Lung (tissue), 11 donors: ENCODE measurements at regions not wholly inside any gene's neighbourhood (a gene's known extent, or its start where the extent isn't known, plus 50 kb on each side); places are given as distances from the start of the nearest gene placed in this dataset.
A peak's percentile ranks its signal among the peaks of the same experiment; 100 is the strongest.

Source experiments
- ATAC-seq: fragments of 200-7000 bp; cut with Tn5 transposase; one replicate; pipeline ENCODE4 v1.9.1; 2020; ENCODE audit warnings: moderate number of reproducible peaks; ENCODE audit not compliant: insufficient read depth, low FRiP score
- DNase-seq, 3 donors: peaks; one replicate each; pipeline ENCODE4 v3.0.0-alpha.2; 2013 to 2017
- H3K27ac ChIP-seq, 2 donors: one replicate each; pipeline ENCODE4 v1.5.1; 2013; ENCODE audit warnings: mild to moderate bottlenecking in 2 of 2, moderate library complexity in 2 of 2, control low read depth in 1 of 2, inconsistent platforms in 1 of 2, low read depth in 1 of 2, low read length in 1 of 2
- H3K27me3 ChIP-seq, 3 donors: one replicate each; pipeline ENCODE4 v1.5.1; 2013; ENCODE audit warnings: low read length in 2 of 3; ENCODE audit not compliant: control insufficient read depth in 3 of 3, insufficient read depth in 3 of 3
- H3K36me3 ChIP-seq, 4 donors: one replicate each; pipeline ENCODE4 v1.5.1; 2013; ENCODE audit warnings: low read length in 4 of 4, mild to moderate bottlenecking in 1 of 4, moderate library complexity in 1 of 4; ENCODE audit not compliant: control insufficient read depth in 4 of 4, insufficient read depth in 4 of 4
- H3K4me1 ChIP-seq, 5 donors: one replicate each; pipeline ENCODE4 v1.5.1; 2013; ENCODE audit warnings: low read length in 5 of 5, mild to moderate bottlenecking in 2 of 5, moderate library complexity in 1 of 5; ENCODE audit not compliant: control insufficient read depth in 5 of 5, insufficient read depth in 5 of 5
- H3K4me3 ChIP-seq: one replicate; pipeline ENCODE4 v1.5.1; 2013; ENCODE audit warnings: mild to moderate bottlenecking, control low read depth, moderate library complexity
- H3K9ac ChIP-seq, 2 donors: one replicate each; pipeline ENCODE4 v1.5.1; 2013; ENCODE audit warnings: low read length in 2 of 2, control low read depth in 1 of 2; ENCODE audit not compliant: insufficient read depth in 1 of 2
- H3K9me3 ChIP-seq, 4 donors: one replicate each; pipeline ENCODE4 v1.5.1; 2013; ENCODE audit warnings: low read length in 3 of 4, mild to moderate bottlenecking in 1 of 4, moderate library complexity in 1 of 4; ENCODE audit not compliant: control insufficient read depth in 4 of 4, insufficient read depth in 3 of 4
- WGBS, 2 donors: extraction: QIAGEN DNeasy Blood & Tissue Kit; methylation state at CpG; one replicate each; pipeline ENCODE4 v1.1.7; 2013; 5-methylcytosine and 5-hydroxymethylcytosine counted together
- TF ChIP-seq, protein P1 (sequence below): IDR thresholded peaks from 2 replicates; pipeline ENCODE4 v1.5.1; 2012; ENCODE audit warnings: mild to moderate bottlenecking; ENCODE audit errors: control extremely low read depth, extremely low read depth
- donor health status: control.
- donor health status: control.
- donor health status: Bipolar disorder and iron deficiency.
- donor health status: healthy.
- donor health status: DM: yes; HTN: yes; CAD: no.

DNA sequence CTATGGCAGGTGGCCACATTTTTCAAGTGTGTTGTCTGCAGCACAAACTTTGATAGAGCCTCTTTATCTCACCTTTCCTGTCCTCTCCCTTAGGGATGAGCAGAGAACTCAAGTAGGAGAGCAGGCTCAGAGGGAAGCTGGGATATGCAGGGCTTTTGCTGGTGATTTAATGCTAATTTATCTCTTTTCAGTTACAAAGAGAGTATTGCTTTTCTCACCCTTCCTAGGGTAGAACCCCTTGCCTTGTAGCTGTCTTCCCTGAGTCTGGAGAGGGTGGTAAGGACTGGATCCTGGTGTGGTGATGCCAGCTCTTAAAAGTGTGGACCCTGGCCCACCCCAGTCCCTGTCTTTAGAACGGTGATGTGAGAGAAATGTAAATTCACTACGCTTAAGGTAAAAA, 1061.4 kb downstream of the TYW1 start:
- Histone ChIP-seq H3K9me3 (no peaks in the 10 kb centered on the region), H3K4me3 (no peak overlapping the region), H3K36me3 (no peaks in the 10 kb centered on the region), H3K4me1 (no peaks in the 10 kb centered on the region), H3K27me3 (no peaks in the 10 kb centered on the region), H3K9ac (no peak overlapping the region), H3K27ac (no peak overlapping the region)
- WGBS, 2 donors, result 32 to 50% methylated on average over 2 of the region's 2 CpGs
- TF ChIP-seq, protein P1, sequence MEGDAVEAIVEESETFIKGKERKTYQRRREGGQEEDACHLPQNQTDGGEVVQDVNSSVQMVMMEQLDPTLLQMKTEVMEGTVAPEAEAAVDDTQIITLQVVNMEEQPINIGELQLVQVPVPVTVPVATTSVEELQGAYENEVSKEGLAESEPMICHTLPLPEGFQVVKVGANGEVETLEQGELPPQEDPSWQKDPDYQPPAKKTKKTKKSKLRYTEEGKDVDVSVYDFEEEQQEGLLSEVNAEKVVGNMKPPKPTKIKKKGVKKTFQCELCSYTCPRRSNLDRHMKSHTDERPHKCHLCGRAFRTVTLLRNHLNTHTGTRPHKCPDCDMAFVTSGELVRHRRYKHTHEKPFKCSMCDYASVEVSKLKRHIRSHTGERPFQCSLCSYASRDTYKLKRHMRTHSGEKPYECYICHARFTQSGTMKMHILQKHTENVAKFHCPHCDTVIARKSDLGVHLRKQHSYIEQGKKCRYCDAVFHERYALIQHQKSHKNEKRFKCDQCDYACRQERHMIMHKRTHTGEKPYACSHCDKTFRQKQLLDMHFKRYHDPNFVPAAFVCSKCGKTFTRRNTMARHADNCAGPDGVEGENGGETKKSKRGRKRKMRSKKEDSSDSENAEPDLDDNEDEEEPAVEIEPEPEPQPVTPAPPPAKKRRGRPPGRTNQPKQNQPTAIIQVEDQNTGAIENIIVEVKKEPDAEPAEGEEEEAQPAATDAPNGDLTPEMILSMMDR, result no peak
- no peak for DNase-seq
- ATAC-seq, result no peak

DNA sequence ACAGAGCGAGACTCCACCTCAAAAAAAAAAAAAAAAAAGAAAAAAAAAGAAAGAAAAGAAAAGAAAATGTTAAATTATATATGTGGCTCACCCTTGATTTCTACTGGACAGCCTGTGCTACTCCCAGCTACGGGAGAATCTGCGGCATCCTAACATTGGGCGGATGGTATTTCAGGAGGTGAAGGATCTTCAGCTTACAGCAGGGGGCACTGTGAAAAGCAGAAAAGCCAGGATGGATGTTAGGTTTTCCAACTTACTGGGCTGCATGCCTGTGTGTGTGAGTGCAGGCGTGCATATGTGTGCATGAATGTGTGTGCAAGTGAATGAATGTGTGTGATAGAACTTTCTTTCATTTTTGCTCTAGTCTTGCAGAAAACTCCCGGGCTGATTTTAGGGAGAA, 1066.5 kb downstream of the TYW1 start:
- TF ChIP-seq, protein P1, result no peak
- ATAC-seq, result no peak
- Histone ChIP-seq H3K9ac (no peak overlapping the region), H3K36me3 (no peaks in the 10 kb centered on the region), H3K27ac (no peak overlapping the region), H3K27me3 (no peaks in the 10 kb centered on the region), H3K4me1 (no peaks in the 10 kb centered on the region), H3K9me3 (no peaks in the 10 kb centered on the region), H3K4me3 (no peak overlapping the region)
- 77 to 86% methylated on average over 6 of the region's 6 CpGs for WGBS, 2 donors
- DNase-seq, result peak; percentile 18 to 37 (median 19)

DNA sequence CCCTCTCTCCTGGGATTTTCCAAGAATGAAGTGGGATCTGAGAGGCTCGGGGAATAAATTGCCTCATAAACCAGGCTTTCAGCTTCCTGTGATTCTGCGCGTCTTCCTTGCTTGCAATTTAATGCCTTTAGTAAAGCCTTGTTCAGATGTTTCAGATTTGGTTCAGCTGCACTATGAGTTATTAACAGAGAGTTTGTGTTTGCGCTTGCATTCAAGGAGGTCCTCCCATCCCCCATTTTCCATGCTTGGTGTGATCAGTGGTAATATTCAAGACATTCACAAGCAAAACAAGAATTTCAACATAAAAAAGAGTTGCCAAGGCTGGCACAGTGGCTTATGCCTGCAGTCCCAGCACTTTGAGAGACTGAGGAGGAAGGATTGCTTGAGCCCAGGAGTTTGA, 1068.9 kb downstream of the TYW1 start:
- no peak overlapping the region for H3K27ac ChIP-seq
- peak in 1 of 3 donors; percentile 14 for DNase-seq
- H3K9ac ChIP-seq, result no peak overlapping the region
- no peaks in the 10 kb centered on the region for H3K4me1 ChIP-seq
- H3K27me3 ChIP-seq, result no peaks in the 10 kb centered on the region
- TF ChIP-seq, protein P1, result no peak
- WGBS, 2 donors, result 88% methylated on average over 4 of the region's 4 CpGs
- H3K4me3 ChIP-seq, result no peak overlapping the region
- H3K36me3 ChIP-seq, result no peaks in the 10 kb centered on the region
- H3K9me3 ChIP-seq, result no peaks in the 10 kb centered on the region
- ATAC-seq, result no peak

DNA sequence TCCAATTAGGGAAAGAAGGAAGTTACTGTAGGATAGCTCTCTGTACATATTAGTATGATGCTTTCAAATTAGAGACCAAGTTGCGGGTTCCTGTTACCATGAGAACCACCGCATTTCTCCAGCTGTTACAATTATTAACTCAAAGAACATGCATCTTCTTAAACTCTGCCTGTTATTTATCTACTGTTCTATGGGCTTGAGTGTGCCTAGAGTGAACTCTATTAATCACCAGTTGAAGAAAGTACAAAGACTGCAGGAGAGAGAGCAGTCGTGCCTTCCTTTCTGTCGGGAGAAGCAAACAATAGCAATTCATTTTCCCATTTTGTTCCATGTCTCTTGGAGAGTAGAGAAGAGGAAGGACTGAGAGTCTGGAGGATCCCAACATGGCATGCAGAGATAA, 1071.2 kb downstream of the TYW1 start:
- 50 to 63% methylated on average over 4 of the region's 4 CpGs for WGBS, 2 donors
- no peak overlapping the region for H3K27ac ChIP-seq
- H3K9ac ChIP-seq, result no peak overlapping the region
- TF ChIP-seq, protein P1, result no peak
- H3K4me1 ChIP-seq, result no peaks in the 10 kb centered on the region
- H3K27me3 ChIP-seq, result no peaks in the 10 kb centered on the region
- H3K36me3 ChIP-seq, result no peaks in the 10 kb centered on the region
- H3K4me3 ChIP-seq, result no peak overlapping the region
- peak in 1 of 3 donors; percentile 2 for DNase-seq
- no peak for ATAC-seq
- no peaks in the 10 kb centered on the region for H3K9me3 ChIP-seq
